ENCODE measurements at regions not wholly inside any gene's neighbourhood (a gene's known extent, or its start where the extent isn't known, plus 50 kb on each side); places are given as distances from the start of the nearest gene placed in this dataset.

DNA sequence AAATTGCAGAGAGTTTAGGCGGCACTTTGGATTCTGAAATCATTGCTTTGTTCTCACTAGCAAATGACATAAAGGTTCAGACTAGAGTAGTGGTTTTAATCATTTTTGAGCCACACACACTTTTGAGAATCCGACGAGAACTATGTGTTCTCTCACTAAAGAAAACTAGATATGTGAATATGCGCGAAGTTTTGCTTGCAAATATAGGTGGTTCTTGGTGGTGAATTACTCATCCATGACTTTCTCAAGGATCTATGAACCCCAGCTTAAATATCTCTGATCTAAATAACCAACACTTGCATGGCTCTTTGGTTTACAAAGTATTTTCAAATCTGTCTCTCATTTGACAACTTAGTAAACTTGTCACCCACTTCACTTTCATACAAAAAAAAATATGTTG, 54.8 kb downstream of the NOG start:
- no peak for DNase-seq (ENCODE audit: low read depth in 2 of 2)

GRCh38 chr17:56648806-56649205, 55.3 kb downstream of the NOG start:
- DNase-seq (ENCODE audit: low read depth in 2 of 2) = no peak

DNA sequence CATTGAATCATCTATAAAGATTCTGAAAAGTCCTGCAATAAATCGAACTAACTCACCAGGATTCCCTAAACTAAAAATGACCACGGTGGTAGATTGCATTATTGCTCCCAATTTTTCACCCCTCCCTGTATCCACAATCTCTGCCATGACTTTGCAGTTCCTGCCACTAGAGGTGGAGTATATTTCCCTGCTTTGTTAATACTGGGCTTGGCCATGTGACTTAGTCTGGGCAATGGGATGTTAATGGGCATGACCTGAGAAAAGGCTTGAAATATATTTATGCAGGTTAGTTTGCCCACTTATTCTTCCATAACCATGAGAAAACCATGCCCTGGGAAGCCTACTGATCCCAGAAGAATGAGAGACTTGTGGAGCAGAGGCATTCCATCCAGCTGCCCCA, 59.1 kb downstream of the NOG start:
- DNase-seq (ENCODE audit: low read depth in 2 of 2) = no peak

- DNase-seq (ENCODE audit: low read depth in 2 of 2) = peak; percentile 38 to 43
These were observed 60.4 kb downstream of the NOG start for GRCh38 chr17:56653877-56654276.

- no peak for DNase-seq (ENCODE audit: low read depth in 2 of 2)
These were observed 63.3 kb downstream of the NOG start for GRCh38 chr17:56656701-56657327.

DNA sequence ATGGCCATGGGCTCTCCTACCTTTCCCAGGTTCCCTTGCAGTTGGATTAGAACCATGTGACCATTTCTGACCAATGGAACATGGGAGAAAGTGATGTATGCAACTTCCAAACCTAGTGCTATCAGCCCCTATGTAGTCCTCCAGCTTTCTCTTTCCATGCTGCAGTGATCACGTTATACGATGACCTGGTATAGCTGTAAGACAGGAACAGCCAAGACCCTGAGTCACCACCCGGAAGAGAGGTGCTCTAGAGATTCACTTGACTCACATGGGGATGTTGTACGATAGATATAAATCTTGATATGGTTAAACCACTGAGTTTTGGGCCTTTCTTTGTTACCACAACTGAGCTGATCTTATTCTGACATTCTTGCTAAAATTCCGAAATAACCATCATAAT, 65.1 kb downstream of the NOG start:
- DNase-seq (ENCODE audit: low read depth in 2 of 2) = no peak

DNA sequence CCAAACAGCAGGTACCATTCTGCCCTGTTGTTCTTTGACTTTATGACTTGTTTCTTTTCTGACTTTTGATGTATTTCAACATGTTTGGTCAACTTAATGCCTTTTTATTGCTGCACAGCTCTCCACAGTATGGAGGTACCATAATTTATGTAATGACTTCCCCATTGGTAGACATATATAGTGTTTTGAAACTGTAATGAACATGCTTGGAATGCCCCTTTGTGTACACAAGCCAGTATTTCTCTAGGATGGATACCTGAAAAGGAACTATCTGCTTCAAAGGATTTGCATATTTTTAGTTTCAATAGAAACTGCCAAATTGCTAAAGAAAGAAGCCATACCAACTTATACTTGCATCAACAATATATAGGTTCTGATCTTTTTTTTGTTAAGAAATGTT, 66.1 kb downstream of the NOG start:
- DNase-seq (ENCODE audit: low read depth in 2 of 2) = no peak

DNA sequence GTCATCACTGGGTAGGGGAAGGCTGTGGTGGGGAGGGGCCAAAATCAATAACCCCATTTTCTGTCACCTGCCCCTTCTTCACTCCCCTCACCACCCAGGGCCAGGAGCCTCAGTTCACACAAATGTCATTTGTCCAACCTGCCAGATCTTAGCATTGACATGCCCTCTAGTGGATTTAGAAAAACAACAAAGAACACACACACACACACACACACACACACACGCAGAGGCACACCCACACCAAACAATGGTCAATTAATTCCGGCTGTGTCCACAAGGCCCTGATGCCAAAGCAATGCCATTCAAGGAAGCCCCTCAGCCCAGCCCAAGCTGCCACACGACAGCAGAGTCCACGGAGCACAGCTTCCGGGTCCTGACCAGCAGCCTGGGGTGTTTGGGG, 68.4 kb downstream of the NOG start:
- DNase-seq (ENCODE audit: low read depth in 2 of 2) = no peak

DNA sequence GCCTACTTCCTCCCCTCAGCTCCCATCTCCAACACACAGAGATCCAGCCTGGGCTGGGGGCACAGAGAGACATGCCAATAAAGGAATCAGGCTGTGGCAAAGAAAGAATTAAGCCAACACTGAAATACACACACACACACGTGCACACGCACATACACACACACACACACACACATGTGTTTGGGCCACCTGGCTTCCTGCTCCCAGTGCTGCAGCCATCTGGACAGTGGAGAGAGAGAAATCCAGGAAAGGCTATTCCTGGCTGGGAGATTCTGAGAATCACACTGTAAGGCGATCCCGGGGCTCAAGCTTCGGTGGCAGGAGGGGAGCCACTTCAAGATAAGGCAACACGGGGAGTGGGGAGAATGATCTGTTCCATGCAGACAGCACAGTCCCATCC, 72.4 kb downstream of the NOG start:
- DNase-seq (ENCODE audit: low read depth in 2 of 2) = no peak

DNA sequence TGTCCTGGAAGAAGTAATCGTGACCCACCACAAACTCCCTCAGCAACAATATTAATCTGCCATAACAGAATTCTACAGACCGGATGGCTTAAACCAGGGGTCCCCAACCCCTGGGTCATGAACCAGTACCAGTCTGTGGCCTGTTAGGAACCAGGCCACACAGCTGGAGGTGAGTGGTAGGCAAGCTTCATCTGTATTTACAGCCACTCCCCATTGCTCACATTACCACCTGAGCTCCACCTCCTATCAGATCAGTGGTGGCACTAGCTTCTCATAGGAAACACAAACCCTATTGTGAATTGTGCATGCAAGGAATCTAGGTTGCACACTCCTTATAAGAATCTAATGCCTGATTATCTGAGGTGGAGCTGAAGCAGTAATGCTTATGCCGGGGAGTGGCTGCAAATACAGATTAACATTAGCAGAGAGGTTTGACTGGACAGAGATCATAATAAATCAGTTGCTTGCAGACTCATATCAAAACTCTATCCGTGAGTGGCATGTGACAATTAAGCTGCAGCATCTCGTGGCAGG, 74.5 kb downstream of the NOG start:
- no peak for DNase-seq (ENCODE audit: low read depth in 2 of 2)

- DNase-seq (ENCODE audit: low read depth in 2 of 2) = no peak
These were observed 78.7 kb downstream of the NOG start for GRCh38 chr17:56672195-56672594.

- no peak for DNase-seq (ENCODE audit: low read depth in 2 of 2)
These were observed 81.0 kb downstream of the NOG start for GRCh38 chr17:56674401-56674925.

DNA sequence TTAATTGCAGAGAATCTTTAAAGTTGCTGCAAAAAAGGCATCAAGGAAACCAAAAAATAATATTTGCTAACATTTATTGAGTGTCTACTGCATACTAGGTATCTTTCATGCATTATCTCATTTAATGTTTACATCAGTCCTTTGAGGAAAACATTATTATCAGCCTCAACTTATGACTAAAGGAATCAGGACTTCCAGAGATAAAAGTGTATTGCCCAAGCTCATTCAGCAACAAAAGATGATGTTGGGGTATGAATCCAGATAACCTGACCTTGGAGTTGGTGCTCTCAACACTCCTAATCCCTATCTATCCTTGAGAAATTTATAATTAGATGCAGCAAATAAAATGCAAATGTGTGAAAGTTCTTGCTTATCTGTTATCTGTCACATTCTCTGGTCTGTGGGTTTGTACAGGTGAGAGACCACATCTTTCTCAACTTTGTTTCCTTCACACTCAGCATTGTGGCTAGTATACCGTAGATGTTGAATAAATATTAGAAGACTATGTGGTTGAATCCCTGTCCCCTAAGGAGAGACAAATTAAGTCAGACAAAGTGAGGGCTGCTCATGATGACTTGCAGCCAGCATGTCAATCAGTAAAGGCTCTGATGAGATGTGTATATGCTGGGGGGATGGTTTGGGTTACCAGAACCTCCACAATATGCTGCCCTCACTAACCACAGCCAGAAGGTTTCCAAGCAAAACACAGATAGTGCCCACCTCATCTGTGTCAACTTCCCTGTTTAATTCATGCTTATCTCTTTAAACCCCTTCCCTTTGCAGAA, 82.6 kb downstream of the NOG start:
- DNase-seq (ENCODE audit: low read depth in 2 of 2) = no peak

DNA sequence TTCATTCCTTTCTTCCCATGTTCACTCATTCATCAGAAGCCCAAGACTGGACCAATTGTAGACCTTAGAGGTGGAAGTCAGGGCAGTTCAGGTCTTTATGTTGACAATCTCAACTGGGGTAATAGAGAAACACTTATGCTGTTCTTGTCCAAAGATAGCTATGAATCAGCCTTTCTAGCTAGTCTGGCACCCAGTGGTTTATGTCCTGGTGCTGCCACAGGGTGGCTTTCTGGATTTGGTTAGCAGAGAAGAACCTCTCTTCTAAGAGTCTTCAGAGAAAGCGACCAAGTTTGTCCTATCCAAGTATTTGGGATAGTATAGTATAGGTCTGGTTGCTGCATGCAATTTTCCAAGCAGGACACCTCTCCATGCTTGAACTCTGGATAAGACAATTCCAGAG, 83.3 kb downstream of the NOG start:
- no peak for DNase-seq (ENCODE audit: low read depth in 2 of 2)

DNA sequence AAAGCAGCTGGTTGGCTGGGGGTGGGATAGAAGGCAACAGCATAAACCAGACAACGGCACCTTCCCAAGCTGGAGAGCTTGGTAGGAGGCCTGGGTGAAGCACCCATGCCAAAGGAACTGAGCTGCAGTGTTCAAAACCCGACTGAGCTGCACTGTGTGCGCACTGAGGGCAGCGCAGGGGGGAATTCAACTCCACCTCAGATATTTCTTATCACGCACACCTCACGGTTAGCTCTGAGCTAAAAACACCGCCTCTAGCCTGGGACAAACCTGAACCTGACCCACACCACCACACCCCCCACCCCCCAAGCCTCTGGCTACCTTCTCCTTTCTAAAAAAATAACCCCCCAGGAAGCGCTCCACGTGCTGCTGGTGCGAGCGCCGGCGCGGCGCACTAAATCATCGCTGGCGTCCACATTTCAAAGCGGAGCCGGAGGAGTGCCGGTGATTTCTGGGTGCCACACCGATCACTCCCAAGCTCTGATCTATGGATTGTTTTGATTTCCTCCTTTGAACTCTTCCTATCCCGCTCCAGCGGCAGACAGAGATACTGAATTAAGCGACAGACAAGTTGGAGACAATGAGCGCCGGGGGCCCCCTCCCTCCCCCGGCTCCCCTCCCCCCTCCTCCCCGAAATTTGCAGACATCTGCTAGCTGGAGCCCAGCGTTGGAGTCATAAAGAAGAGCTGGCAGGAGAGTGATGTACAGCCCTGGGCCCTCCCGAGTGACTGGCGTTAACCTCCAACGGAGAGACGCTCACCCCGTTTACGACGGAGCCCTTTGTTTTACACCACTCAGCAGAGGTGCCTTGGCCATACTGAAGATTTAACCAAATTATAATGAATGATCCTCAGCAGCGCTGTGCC, 85.0 kb downstream of the NOG start:
- DNase-seq (ENCODE audit: low read depth in 2 of 2) = no peak

DNA sequence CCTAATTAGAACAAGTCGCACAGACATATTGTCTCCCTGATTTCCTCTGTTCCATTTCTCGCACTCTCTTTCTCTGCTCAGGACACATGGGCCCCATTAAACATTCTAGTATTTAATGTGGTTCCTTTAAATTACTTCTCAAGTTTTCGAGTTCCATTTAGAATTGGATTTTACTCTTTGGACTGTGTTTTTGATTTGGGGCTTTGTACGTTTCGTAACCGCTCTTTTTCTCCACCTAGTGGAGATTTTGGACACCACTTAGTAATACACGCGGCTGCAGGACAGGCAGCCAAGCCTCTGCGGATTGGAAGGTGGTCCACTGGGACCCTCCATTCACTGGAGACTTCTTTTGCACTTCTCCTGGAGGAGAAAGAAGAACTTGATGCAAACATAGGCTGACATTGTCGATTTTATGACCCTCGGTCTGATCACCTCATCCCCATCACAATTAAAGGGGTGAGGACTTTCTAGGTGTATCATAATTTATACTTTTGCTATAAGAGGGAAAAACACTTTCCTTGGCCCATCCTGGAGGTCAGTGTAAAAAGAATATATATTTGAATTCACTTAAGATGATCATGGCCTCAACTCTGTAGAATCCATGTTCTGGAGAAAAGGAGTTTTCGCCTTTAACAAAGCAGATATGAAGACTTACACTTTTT, 85.7 kb downstream of the NOG start:
- no peak for DNase-seq (ENCODE audit: low read depth in 2 of 2)

DNA sequence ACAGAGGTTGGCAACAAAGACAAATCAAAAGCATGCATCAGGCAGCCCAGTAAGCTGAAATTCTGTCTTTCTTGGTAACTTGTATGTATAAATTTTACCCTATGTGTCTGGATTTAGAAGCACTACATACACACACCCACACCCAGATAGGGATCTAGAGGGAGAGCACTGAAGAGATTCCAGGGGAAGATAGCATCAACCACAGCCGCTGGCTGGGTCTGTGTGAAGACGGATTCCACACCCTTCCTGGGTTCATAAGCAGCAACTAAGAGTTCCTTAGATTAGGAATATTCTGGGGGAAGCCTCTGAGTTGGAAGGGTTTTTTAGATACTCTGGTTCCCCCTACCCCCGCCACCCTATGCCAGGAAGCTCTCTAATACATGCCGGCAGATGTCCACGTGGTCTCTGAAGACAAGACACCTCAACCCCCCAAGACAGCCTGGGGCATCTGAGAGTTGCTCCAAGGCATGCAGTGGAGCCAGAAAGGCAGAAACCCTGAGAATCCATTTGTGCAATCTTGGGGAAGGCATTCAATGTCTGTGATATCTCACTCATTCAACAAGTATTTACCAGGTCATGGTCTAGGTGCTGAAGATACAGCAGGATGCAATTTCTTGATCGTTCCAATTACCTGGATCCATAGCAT, 86.4 kb downstream of the NOG start:
- no peak for DNase-seq (ENCODE audit: low read depth in 2 of 2)

DNA sequence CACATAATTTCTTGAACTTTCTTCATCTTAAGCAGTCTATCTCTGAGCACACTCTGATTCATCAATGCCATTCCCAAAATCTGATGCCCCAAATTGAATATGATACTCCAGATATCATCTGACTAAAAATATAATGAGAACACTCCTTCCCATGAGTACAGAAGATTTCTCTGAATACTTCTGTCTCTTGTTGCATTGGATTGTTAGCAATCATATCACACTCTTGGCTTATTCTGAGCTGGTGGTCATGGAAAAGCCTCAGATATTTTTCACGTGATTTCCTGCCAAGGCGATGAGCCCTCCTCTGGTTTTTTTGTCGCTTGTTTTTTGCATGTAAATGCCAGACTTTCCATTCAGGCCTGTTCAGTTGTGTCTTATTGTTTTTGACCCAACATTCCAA, 87.2 kb downstream of the NOG start:
- DNase-seq (ENCODE audit: low read depth in 2 of 2) = no peak

DNA sequence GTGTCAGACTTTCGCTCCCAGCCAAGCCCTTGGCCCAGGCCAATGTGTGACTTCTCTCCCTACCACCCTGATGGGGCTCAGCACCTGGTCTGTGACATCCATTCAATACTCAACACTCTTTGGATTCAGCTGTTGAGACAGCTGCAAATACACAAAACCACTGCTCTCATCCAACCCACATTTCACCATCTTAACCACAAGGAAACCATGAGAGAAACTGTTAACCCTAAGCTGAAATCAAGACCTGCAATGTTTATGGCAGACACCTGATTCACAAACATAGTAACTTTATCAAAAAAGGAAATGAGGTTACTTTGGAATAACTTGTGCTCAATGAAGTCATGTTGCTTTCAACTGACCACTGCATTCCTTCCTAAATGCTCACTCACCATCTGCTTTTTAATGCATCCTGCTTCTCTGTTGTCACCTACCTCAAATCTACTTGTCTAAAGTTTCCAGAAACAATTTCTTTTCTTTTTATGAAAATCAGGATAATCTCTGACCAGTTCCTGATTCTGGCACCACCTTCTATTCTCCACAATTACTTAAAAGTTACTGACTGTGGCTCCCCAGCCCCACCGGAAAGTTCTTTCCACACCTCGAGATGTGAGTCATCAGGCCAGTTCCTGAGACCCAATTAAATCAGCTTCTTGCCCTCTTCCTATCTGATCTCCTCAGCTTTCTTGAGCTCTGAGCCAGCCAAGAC, 88.2 kb downstream of the NOG start:
- no peak for DNase-seq (ENCODE audit: low read depth in 2 of 2)

GRCh38 chr17:56688151-56688550, 94.7 kb downstream of the NOG start:
- no peak for DNase-seq (ENCODE audit: low read depth in 2 of 2)

Data from activated CD4-positive, alpha-beta T cell treated with anti-CD3 and anti-CD28 coated beads for 24 hours (primary cell).